Neutrophil (primary cell): ENCODE measurements at regions not wholly inside any gene's neighbourhood (a gene's known extent, or its start where the extent isn't known, plus 50 kb on each side); places are given as distances from the start of the nearest gene placed in this dataset.
A peak's percentile ranks its signal among the peaks of the same experiment; 100 is the strongest.

Experiments used
- H3K27ac ChIP-seq: fragments of 200-600 bp; sonication (generic); 2 replicates; pipeline ENCODE4 v1.5.1; 2016; ENCODE audit warnings: mild to moderate bottlenecking, moderate library complexity
- H3K27me3 ChIP-seq: fragments of 200-600 bp; sonication (generic); 2 replicates; pipeline ENCODE4 v1.6.0; 2016; ENCODE audit warnings: mild to moderate bottlenecking
- H3K36me3 ChIP-seq: fragments of 200-600 bp; sonication (generic); 2 replicates; pipeline ENCODE4 v1.5.1; 2017
- H3K4me1 ChIP-seq, 2 experiments: fragments of 200-600 bp in 1 of 2; sonication (generic) in 1 of 2; 1 replicate in 1 of 2; 2 replicates in 1 of 2; pipeline versions ENCODE4 v1.5.1 to v1.6.1; 2013 to 2016; ENCODE audit warnings: low read depth in 1 of 2, low read length in 1 of 2, mild to moderate bottlenecking in 1 of 2, moderate library complexity in 1 of 2; ENCODE audit not compliant: control insufficient read depth in 1 of 2, insufficient read depth in 1 of 2
- H3K4me3 ChIP-seq, 2 experiments: fragments of 200-600 bp in 1 of 2; sonication (generic) in 1 of 2; 1 replicate in 1 of 2; 2 replicates in 1 of 2; pipeline ENCODE4 v1.5.1; 2013 to 2016; ENCODE audit warnings: low read depth in 1 of 2, low read length in 1 of 2, mild to moderate bottlenecking in 1 of 2, moderate library complexity in 1 of 2
- H3K9me3 ChIP-seq: fragments of 200-600 bp; sonication (generic); 2 replicates; pipeline ENCODE4 v1.5.1; 2016
- CTCF ChIP-seq: fragments of 200-600 bp; sonication (generic); IDR thresholded peaks from 2 replicates; pipeline ENCODE4 v1.5.1; 2016; ENCODE audit warnings: antibody characterized with exemption

GRCh38 chr7:130823060-130823459, 89.1 kb upstream of the KLF14 start:
- no peak for TF ChIP-seq CTCF
- H3K27ac ChIP-seq, result no peak overlapping the region
- H3K4me1 ChIP-seq, result no peaks in the 10 kb centered on the region
- no peaks in the 10 kb centered on the region for H3K36me3 ChIP-seq
- no peak overlapping the region for H3K4me3 ChIP-seq
- peaks cover 4% of the 10 kb centered on the region for H3K9me3 ChIP-seq
- H3K27me3 ChIP-seq, result no peaks in the 10 kb centered on the region

DNA sequence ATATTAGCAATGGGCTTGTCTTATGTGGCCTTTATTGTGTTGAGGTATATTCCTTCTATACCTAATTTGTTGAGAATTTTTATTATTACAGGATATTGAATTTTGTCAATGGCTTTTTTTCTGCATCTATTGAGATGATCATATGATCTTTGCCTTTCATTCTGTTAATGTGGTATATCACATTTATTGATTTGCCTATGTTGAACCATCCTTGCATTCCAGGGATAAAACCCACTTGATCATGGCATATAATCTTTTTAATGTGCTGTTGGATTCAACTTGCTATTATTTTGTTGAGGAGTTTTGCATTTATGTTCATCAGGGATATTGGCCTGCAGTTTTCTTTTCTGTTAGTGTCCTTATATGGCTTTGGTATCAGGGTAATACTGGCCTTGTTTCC, 91.8 kb upstream of the KLF14 start:
- no peak for TF ChIP-seq CTCF
- Histone ChIP-seq H3K4me3 (no peak overlapping the region), H3K9me3 (peaks cover 4% of the 10 kb centered on the region), H3K36me3 (no peaks in the 10 kb centered on the region), H3K4me1 (no peaks in the 10 kb centered on the region), H3K27me3 (no peaks in the 10 kb centered on the region), H3K27ac (no peak overlapping the region)

DNA sequence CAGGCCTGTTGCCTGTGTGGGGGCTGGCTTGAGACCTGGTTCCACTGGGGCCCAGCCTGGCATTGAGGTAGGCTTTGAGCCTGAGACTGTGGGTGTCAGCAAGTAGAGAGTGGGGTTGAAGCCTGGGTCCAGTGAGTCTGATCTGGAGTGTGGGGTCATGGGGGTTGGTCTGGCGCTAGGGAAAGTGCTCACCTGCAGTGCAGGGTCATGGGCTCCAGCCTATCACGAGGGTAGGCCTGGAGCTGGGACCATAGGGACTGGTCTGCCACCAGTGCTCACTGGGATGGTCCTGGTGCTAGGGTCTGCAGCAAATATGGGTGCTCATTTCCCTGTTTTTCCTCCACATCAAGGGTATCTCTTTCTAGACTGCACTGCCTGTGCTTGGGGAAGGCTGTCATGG, 95.4 kb upstream of the KLF14 start:
- no peaks in the 10 kb centered on the region for H3K36me3 ChIP-seq
- H3K27ac ChIP-seq, result no peak overlapping the region
- no peak overlapping the region for H3K4me3 ChIP-seq
- H3K9me3 ChIP-seq, result peaks cover 4% of the 10 kb centered on the region
- TF ChIP-seq CTCF, result no peak
- H3K27me3 ChIP-seq, result no peaks in the 10 kb centered on the region
- no peaks in the 10 kb centered on the region for H3K4me1 ChIP-seq

DNA sequence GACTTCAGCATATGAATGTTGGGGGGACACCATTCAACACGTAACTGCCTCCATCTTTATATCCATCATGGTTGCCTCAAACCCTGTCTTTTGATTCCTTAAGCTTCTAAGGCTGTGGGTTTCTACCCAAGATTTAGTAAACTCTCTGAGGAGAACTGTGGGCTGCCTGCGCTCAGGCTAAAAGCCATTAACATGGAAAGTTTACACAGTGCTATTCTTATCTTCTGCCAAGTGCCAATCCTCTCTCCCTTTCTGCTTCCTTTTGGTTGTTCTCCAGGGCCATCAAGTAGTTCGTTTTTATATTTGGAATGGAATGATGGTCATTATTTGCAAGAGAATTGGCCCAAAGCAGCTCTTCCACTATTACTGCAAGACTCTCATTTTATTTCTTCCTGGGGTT, 97.3 kb upstream of the KLF14 start:
- Histone ChIP-seq H3K27ac (no peak overlapping the region), H3K36me3 (no peaks in the 10 kb centered on the region), H3K4me3 (no peak overlapping the region), H3K4me1 (no peaks in the 10 kb centered on the region), H3K9me3 (no peaks in the 10 kb centered on the region), H3K27me3 (no peaks in the 10 kb centered on the region)
- no peak for TF ChIP-seq CTCF

DNA sequence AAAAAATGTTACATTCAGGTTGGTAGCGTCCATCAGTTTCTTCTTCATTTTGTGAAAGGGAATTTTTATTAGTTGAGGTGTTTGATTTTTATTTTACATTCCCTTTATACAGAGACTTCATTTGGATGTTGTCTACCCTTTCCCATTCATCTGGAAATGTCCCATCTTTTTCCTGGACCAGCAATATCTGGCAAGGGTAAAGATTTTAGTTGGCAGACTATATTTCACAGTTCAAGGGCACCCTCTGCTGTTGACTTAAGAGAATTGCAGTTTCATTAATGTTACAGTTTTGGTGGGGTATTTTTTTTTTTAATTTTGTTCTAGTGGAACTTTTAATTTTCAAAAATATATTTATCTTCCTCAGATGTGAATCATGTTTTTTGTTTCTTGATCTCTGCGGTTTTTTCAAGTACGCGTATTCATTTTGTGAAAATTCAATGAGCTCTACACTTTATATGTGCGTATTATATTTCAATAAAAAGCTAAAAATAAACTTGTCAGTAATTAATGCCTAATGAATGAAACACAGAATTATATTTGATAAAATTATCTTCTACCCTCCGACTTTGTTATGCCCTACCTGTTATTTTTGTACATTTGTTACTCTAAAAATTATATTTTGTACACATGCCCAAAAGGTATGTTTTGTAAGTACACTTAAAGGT, 97.9 kb upstream of the KLF14 start:
- peak; percentile 71 for TF ChIP-seq CTCF
- no peaks in the 10 kb centered on the region for H3K36me3 ChIP-seq
- no peaks in the 10 kb centered on the region for H3K27me3 ChIP-seq
- no peak overlapping the region for H3K27ac ChIP-seq
- no peaks in the 10 kb centered on the region for H3K9me3 ChIP-seq
- H3K4me3 ChIP-seq, result no peak overlapping the region
- H3K4me1 ChIP-seq, result no peaks in the 10 kb centered on the region
